Neuronal stem cell (in vitro differentiated cells): ENCODE measurements at regions not wholly inside any gene's neighbourhood (a gene's known extent, or its start where the extent isn't known, plus 50 kb on each side); places are given as distances from the start of the nearest gene placed in this dataset.

Experiments
- DNase-seq: peaks from one replicate; pipeline ENCODE4 v3.0.0-alpha.2; 2013; ENCODE audit warnings: low spot score
- H2AFZ ChIP-seq: one replicate; pipeline ENCODE4 v1.6.1; 2013; ENCODE audit warnings: mild to moderate bottlenecking, low read length, inconsistent platforms
- H2AK5ac ChIP-seq: 2 replicates; pipeline ENCODE4 v1.6.1; 2013; ENCODE audit warnings: low read depth, mild to moderate bottlenecking, inconsistent platforms, low read length, moderate library complexity, mixed read lengths
- H2BK120ac ChIP-seq: 2 replicates; pipeline ENCODE4 v1.6.1; 2013; ENCODE audit warnings: low read depth, mild to moderate bottlenecking, inconsistent platforms, low read length, moderate library complexity, mixed read lengths
- H2BK12ac ChIP-seq: one replicate; pipeline ENCODE4 v1.6.1; 2013; ENCODE audit warnings: low read length, inconsistent platforms
- H2BK15ac ChIP-seq: 2 replicates; pipeline ENCODE4 v1.6.1; 2013; ENCODE audit warnings: mild to moderate bottlenecking, low read length, inconsistent platforms, mixed read lengths
- H2BK5ac ChIP-seq: one replicate; pipeline ENCODE4 v1.6.1; 2013; ENCODE audit warnings: inconsistent platforms, mild to moderate bottlenecking, low read length, moderate library complexity
- H3K14ac ChIP-seq: one replicate; pipeline ENCODE4 v1.6.1; 2013; ENCODE audit warnings: low read length, inconsistent platforms
- H3K18ac ChIP-seq: 2 replicates; pipeline ENCODE4 v1.6.1; 2013; ENCODE audit warnings: low read length, inconsistent platforms
- H3K23ac ChIP-seq: 2 replicates; pipeline ENCODE4 v1.6.1; 2013; ENCODE audit warnings: low read depth, mild to moderate bottlenecking, mixed read lengths, low read length, inconsistent platforms; ENCODE audit not compliant: poor library complexity
- H3K27ac ChIP-seq: replicated peaks from 3 replicates; pipeline ENCODE4 v1.5.1; 2013; ENCODE audit warnings: low read length, inconsistent platforms
- H3K27me3 ChIP-seq, 3 experiments: 2 replicates each; pipeline ENCODE4 v1.6.1; 2013; ENCODE audit warnings: low read length in 3 of 3, mild to moderate bottlenecking in 2 of 3, inconsistent platforms in 1 of 3, low read depth in 1 of 3, mixed read lengths in 1 of 3, moderate library complexity in 1 of 3; ENCODE audit not compliant: control insufficient read depth in 3 of 3, insufficient read depth in 3 of 3
- H3K36me3 ChIP-seq, 2 donors: replicated peaks in 1 of 2; 2 replicates each; pipeline ENCODE4 v1.6.1; 2013; ENCODE audit warnings: low read length in 2 of 2; ENCODE audit not compliant: control insufficient read depth in 2 of 2, insufficient read depth in 2 of 2
- H3K4ac ChIP-seq: 2 replicates; pipeline ENCODE4 v1.6.1; 2013; ENCODE audit warnings: inconsistent platforms, mild to moderate bottlenecking, low read length, moderate library complexity
- H3K4me1 ChIP-seq, 2 donors: 1 replicate in 1 of 2; 2 replicates in 1 of 2; pipeline ENCODE4 v1.6.1; 2013; ENCODE audit warnings: low read length in 2 of 2, low read depth in 1 of 2; ENCODE audit not compliant: control insufficient read depth in 2 of 2, insufficient read depth in 1 of 2
- H3K4me2 ChIP-seq: one replicate; pipeline ENCODE4 v1.6.1; 2013; ENCODE audit warnings: mild to moderate bottlenecking, low read length, inconsistent platforms; ENCODE audit not compliant: insufficient read depth, poor library complexity, severe bottlenecking
- H3K4me3 ChIP-seq, 2 donors: 2 replicates each; pipeline ENCODE4 v1.5.1; 2013; ENCODE audit warnings: low read length in 2 of 2, mild to moderate bottlenecking in 2 of 2, inconsistent platforms in 1 of 2, moderate library complexity in 1 of 2
- H3K79me1 ChIP-seq: one replicate; pipeline ENCODE4 v1.6.1; 2013; ENCODE audit warnings: low read depth, mild to moderate bottlenecking, inconsistent platforms, low read length, moderate library complexity
- H3K9ac ChIP-seq: one replicate; pipeline ENCODE4 v1.6.1; 2013; ENCODE audit warnings: mild to moderate bottlenecking, low read depth, low read length, inconsistent platforms; ENCODE audit not compliant: poor library complexity
- H3K9me3 ChIP-seq, 2 donors: replicated peaks in 1 of 2; 2 replicates each; pipeline versions ENCODE3 to v1.6.1; 2013; ENCODE audit warnings: low read length in 2 of 2, mild to moderate bottlenecking in 2 of 2, inconsistent platforms in 1 of 2, low read depth in 1 of 2, mixed read lengths in 1 of 2, moderate library complexity in 1 of 2; ENCODE audit not compliant: control insufficient read depth in 2 of 2, insufficient read depth in 1 of 2
- H4K8ac ChIP-seq: one replicate; pipeline ENCODE4 v1.6.1; 2013; ENCODE audit warnings: low read depth, mild to moderate bottlenecking, inconsistent platforms, low read length, moderate library complexity
- H4K91ac ChIP-seq: one replicate; pipeline ENCODE4 v1.6.1; 2013; ENCODE audit warnings: low read length, low read depth, mild to moderate bottlenecking, inconsistent platforms; ENCODE audit not compliant: poor library complexity
- WGBS, 2 donors: extraction: QIAGEN DNeasy Blood & Tissue Kit; methylation state at CpG; one replicate each; pipeline ENCODE4 v1.1.7; 2013; ENCODE audit warnings: missing lambda C conversion rate in 2 of 2, mixed read lengths in 1 of 2; ENCODE audit not compliant: insufficient read length in 2 of 2, insufficient replicate concordance in 1 of 2; ENCODE audit errors: extremely low coverage in 2 of 2; 5-methylcytosine and 5-hydroxymethylcytosine counted together

DNA sequence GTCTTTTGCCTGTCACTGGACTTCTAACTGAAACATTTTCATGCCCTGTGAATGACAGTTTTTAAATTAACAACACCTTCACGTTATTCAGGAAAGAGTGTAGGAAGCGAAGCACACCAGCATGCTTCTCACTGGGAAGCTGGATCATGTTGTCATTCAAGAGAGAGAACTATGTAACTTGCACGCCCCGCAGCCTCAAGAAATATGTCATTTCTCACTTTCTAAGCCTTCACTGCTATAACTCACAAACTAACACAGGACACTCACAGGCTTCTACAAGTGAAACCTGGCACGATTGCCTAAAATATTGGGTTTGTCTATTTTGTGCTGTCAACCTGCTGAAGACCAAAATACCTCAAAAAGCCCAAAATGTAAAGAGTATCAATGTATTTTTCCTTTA is 466.3 kb downstream of the EFNA5 start:
- Histone ChIP-seq H3K27ac (no peak overlapping the region), H2BK5ac (no peak overlapping the region), H3K9me3 (no peaks in the 10 kb centered on the region), H3K27me3 (no peaks in the 10 kb centered on the region), H3K4me3 (no peak overlapping the region), H3K4me2 (no peak overlapping the region), H2BK120ac (no peak overlapping the region), H3K18ac (no peak overlapping the region), H3K23ac (no peak overlapping the region), H2BK15ac (no peak overlapping the region), H4K8ac (no peak overlapping the region), H3K9ac (no peak overlapping the region), H3K4me1 (no peaks in the 10 kb centered on the region), H3K79me1 (no peaks in the 10 kb centered on the region), H3K14ac (no peak overlapping the region), H2AFZ (peak overlapping the region; percentile 8), H4K91ac (no peak overlapping the region), H2BK12ac (no peak overlapping the region), H3K36me3 (no peaks in the 10 kb centered on the region), H3K4ac (no peak overlapping the region), H2AK5ac (no peak overlapping the region)
- DNase-seq: no peak
- no CpG with 5 or more reads among the region's 5 CpGs for WGBS, 2 donors

DNA sequence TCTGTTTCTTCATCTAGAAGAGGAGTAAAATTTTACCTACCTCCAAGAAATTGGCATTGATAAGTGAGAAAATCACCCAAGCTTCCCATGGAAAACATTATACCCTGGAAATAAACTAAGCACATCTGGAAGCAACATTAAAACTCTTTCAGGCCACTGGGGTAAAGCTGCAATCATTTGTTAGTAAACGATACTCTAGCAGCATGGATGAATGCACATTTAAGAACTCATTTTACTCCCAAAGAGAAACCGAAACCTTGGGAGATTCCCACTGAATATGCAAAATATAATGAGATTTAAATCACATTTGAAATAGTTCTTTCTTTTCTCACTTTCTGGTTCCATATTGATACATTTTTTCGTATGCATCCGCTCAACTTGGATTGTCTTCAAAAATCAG is 467.5 kb downstream of the EFNA5 start:
- Histone ChIP-seq H3K4me3 (no peak overlapping the region), H3K4me1 (no peaks in the 10 kb centered on the region), H3K9ac (no peak overlapping the region), H2BK120ac (no peak overlapping the region), H2AK5ac (no peak overlapping the region), H3K27ac (no peak overlapping the region), H2AFZ (peak overlapping the region; percentile 35), H3K4ac (no peak overlapping the region), H3K36me3 (no peaks in the 10 kb centered on the region), H4K8ac (no peak overlapping the region), H2BK5ac (no peak overlapping the region), H4K91ac (no peak overlapping the region), H3K23ac (no peak overlapping the region), H3K18ac (no peak overlapping the region), H3K79me1 (no peaks in the 10 kb centered on the region), H2BK15ac (no peak overlapping the region), H3K9me3 (no peaks in the 10 kb centered on the region), H3K27me3 (no peaks in the 10 kb centered on the region), H3K14ac (no peak overlapping the region), H3K4me2 (no peak overlapping the region), H2BK12ac (no peak overlapping the region)
- no peak for DNase-seq
- WGBS, 2 donors: no CpG with 5 or more reads among the region's 4 CpGs

DNA sequence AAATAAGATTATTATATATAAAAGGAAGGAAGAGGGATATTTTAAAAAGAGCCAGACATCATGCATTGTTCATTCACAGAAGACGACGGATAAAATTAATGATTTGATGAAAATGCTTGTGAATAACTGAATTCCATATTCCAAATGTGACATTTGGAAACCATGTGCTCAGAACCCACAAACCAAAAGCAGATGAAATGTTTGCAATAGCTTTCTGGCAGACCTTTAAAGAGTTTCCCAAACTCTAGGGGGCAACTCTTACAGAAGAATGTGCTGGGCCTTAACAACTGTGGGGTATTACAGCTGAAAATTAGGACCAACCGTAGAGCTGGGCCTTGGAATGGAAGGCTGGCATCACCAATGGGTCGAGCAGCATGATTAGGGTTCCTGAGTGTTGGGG is 471.0 kb downstream of the EFNA5 start:
- Histone ChIP-seq H3K14ac (no peak overlapping the region), H2BK12ac (no peak overlapping the region), H3K4me3 (no peak overlapping the region), H3K4ac (no peak overlapping the region), H3K23ac (no peak overlapping the region), H4K8ac (no peak overlapping the region), H2AK5ac (no peak overlapping the region), H4K91ac (no peak overlapping the region), H2BK120ac (no peak overlapping the region), H3K27ac (no peak overlapping the region), H3K4me1 (no peaks in the 10 kb centered on the region), H3K27me3 (no peaks in the 10 kb centered on the region), H3K18ac (no peak overlapping the region), H2BK15ac (no peak overlapping the region), H3K4me2 (no peak overlapping the region), H3K79me1 (no peaks in the 10 kb centered on the region), H3K9ac (no peak overlapping the region), H3K36me3 (no peaks in the 10 kb centered on the region), H3K9me3 (no peaks in the 10 kb centered on the region), H2AFZ (no peak overlapping the region), H2BK5ac (no peak overlapping the region)
- WGBS, 2 donors: no CpG with 5 or more reads among the region's 4 CpGs
- DNase-seq: no peak

DNA sequence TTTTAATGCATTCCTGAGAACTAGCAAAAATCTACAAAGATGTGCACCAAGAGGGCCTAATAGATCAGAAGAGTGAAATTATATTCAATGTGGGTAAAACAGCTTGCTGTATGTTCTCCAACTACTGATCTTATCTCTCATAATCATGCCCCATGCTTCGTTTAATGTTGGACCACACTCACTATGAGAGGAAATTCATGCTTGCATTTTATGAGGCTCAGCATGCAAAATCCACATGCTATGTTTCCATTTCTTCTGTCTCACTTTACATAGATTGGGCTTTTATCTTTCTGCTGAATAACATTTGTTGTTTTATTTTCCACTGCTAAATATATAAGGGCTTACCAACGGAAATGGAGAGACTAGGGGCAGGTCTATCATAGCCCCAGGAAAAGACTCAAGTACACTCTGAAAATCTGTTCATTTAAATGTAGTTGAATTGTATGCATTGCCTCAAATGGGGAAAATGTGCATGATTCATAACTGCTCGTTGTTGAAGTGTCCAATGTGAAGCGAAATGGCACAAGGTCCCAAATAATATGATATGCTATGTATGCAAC is 474.2 kb downstream of the EFNA5 start:
- H3K18ac ChIP-seq: no peak overlapping the region
- H3K4me3 ChIP-seq: no peak overlapping the region
- H3K4me2 ChIP-seq: no peak overlapping the region
- H3K4me1 ChIP-seq: peaks cover 0 to 3% of the 10 kb centered on the region in 2 donors
- no peak overlapping the region for H2BK120ac ChIP-seq
- H3K9me3 ChIP-seq: no peaks in the 10 kb centered on the region
- DNase-seq: no peak
- H2BK15ac ChIP-seq: no peak overlapping the region
- no peaks in the 10 kb centered on the region for H3K36me3 ChIP-seq
- no peak overlapping the region for H4K91ac ChIP-seq
- no peak overlapping the region for H2AK5ac ChIP-seq
- H3K9ac ChIP-seq: no peak overlapping the region
- no peaks in the 10 kb centered on the region for H3K27me3 ChIP-seq
- no peak overlapping the region for H3K4ac ChIP-seq
- H2BK5ac ChIP-seq: no peak overlapping the region
- no peak overlapping the region for H3K27ac ChIP-seq
- no peaks in the 10 kb centered on the region for H3K79me1 ChIP-seq
- no peak overlapping the region for H4K8ac ChIP-seq
- no peak overlapping the region for H2BK12ac ChIP-seq
- no peak overlapping the region for H3K23ac ChIP-seq
- no peak overlapping the region for H2AFZ ChIP-seq
- WGBS, 2 donors: no CpG with 5 or more reads among the region's 4 CpGs
- no peak overlapping the region for H3K14ac ChIP-seq
